H1 (cell line): ENCODE measurements at regions not wholly inside any gene's neighbourhood (a gene's known extent, or its start where the extent isn't known, plus 50 kb on each side); places are given as distances from the start of the nearest gene placed in this dataset.

Experiments used
- BRCA1 ChIP-seq: IDR thresholded peaks from 2 replicates; pipeline ENCODE4 v1.6.1; 2012; ENCODE audit warnings: low read depth, low read length, improper control_type of control experiment
- CREB1 ChIP-seq: IDR thresholded peaks from 2 replicates; pipeline ENCODE4 v1.6.1; 2012; ENCODE audit warnings: inconsistent platforms
- CTCF ChIP-seq, 3 experiments: IDR thresholded peaks; 1 replicate in 2 of 3; 2 replicates in 1 of 3; pipeline versions ENCODE4 v1.5.1 to v1.6.1; 2011; ENCODE audit warnings: low read length in 3 of 3, mild to moderate bottlenecking in 3 of 3, inconsistent platforms in 2 of 3, low read depth in 1 of 3, moderate library complexity in 1 of 3; ENCODE audit not compliant: insufficient read depth in 1 of 3; ENCODE audit errors: control extremely low read depth in 1 of 3
- EP300 ChIP-seq, 2 experiments: IDR thresholded peaks; 1 replicate in 1 of 2; 2 replicates in 1 of 2; pipeline ENCODE4 v1.6.1; 2011 to 2012; ENCODE audit warnings: low read depth in 2 of 2, low read length in 2 of 2, mild to moderate bottlenecking in 2 of 2, borderline replicate concordance in 1 of 2, inconsistent platforms in 1 of 2, moderate library complexity in 1 of 2
- GABPA ChIP-seq: IDR thresholded peaks from 2 replicates; pipeline ENCODE4 v1.6.1; 2011; ENCODE audit warnings: mild to moderate bottlenecking, low read length, moderate library complexity, borderline replicate concordance; ENCODE audit not compliant: insufficient read depth
- JUND ChIP-seq: IDR thresholded peaks from 2 replicates; pipeline ENCODE4 v1.6.1; 2011; ENCODE audit warnings: mild to moderate bottlenecking, improper control_type of control experiment, low read length
- POLR2A ChIP-seq, 2 experiments: IDR thresholded peaks; 1 replicate in 1 of 2; 2 replicates in 1 of 2; pipeline ENCODE4 v1.6.1; 2011; ENCODE audit warnings: low read depth in 2 of 2, low read length in 2 of 2, mild to moderate bottlenecking in 2 of 2; ENCODE audit errors: control extremely low read depth in 1 of 2
- POLR2AphosphoS5 ChIP-seq: IDR thresholded peaks from 2 replicates; pipeline ENCODE4 v1.6.1; 2011; ENCODE audit warnings: low read depth, low read length

GRCh38 chr6:85245004-85245403, 204.9 kb upstream of the NT5E start:
- no peak for TF ChIP-seq POLR2AphosphoS5
- TF ChIP-seq GABPA: no peak
- no peak for TF ChIP-seq BRCA1
- no peak for TF ChIP-seq EP300 (IDR thresholded peaks at IDR 0.05; ENCODE audit: borderline replicate concordance in 1 of 2, low read depth in 2 of 2, low read length in 2 of 2)
- no peak for TF ChIP-seq JUND
- TF ChIP-seq CTCF (IDR thresholded peaks at IDR 0.05; ENCODE audit: control extremely low read depth in 1 of 3, insufficient read depth in 1 of 3, low read depth in 1 of 3, low read length in 3 of 3): no peak
- no peak for TF ChIP-seq CREB1
- no peak for TF ChIP-seq POLR2A (IDR thresholded peaks at IDR 0.05; ENCODE audit: control extremely low read depth in 1 of 2, low read depth in 2 of 2, low read length in 2 of 2)
